ENCODE measurements at regions not wholly inside any gene's neighbourhood (a gene's known extent, or its start where the extent isn't known, plus 50 kb on each side); places are given as distances from the start of the nearest gene placed in this dataset.

DNA sequence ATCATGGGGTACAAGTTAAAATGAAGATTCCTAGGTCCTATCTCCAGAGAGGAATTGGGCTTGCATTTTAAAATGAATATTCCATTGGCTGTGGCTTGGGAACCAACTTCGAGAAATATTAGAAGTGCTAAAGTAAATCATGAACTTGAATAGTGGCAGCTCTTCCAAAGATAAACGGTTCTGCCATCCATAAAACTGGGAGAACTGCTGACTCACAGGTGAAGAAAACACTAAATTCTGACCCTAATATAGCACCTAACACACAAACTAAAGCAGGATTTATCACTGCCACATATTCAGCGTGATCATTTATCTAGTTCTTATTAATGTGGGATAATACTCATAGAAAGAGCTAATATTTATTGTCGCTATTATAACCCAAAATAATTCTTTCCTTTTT lies 508.1 kb upstream of the ID4 start:
- no peaks in the 10 kb centered on the region for H3K36me3 ChIP-seq
- intact Hi-C loops (cut with DNase I), result no loop called here
- TF ChIP-seq, protein P1, sequence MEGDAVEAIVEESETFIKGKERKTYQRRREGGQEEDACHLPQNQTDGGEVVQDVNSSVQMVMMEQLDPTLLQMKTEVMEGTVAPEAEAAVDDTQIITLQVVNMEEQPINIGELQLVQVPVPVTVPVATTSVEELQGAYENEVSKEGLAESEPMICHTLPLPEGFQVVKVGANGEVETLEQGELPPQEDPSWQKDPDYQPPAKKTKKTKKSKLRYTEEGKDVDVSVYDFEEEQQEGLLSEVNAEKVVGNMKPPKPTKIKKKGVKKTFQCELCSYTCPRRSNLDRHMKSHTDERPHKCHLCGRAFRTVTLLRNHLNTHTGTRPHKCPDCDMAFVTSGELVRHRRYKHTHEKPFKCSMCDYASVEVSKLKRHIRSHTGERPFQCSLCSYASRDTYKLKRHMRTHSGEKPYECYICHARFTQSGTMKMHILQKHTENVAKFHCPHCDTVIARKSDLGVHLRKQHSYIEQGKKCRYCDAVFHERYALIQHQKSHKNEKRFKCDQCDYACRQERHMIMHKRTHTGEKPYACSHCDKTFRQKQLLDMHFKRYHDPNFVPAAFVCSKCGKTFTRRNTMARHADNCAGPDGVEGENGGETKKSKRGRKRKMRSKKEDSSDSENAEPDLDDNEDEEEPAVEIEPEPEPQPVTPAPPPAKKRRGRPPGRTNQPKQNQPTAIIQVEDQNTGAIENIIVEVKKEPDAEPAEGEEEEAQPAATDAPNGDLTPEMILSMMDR (IDR thresholded peaks at IDR 0.05), result no peak
- DNase-seq, result no peak
- H3K4me3 ChIP-seq, result no peak overlapping the region
- H3K9me3 ChIP-seq, result no peaks in the 10 kb centered on the region
- H3K4me1 ChIP-seq, result no peaks in the 10 kb centered on the region
- H3K27me3 ChIP-seq, result no peaks in the 10 kb centered on the region
- no peak overlapping the region for H3K27ac ChIP-seq
- ATAC-seq, result no peak

DNA sequence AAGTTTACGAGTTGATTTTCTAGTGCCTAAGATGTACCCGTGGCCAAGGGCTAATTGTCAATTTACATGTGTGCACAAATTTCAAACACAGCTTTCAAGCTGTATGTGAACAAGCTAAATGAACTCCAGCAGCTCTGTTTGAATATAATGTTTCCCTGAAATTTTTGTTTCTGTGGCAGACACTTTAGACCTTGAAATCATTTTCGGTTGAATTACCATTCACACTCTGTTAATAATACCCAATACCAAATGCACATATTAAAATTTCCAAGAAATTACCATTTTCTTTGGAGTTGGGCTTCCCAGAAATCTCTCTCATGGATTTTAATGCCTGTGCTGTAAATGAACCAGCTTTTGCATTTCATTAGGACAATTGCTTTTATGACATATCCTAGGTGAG lies 506.1 kb upstream of the ID4 start:
- H3K9me3 ChIP-seq, result no peaks in the 10 kb centered on the region
- no peak overlapping the region for H3K27ac ChIP-seq
- no peaks in the 10 kb centered on the region for H3K36me3 ChIP-seq
- TF ChIP-seq, protein P1 (IDR thresholded peaks at IDR 0.05), result no peak
- DNase-seq (no peak), ATAC-seq (no peak)
- intact Hi-C loops (cut with DNase I), result no loop called here
- no peak overlapping the region for H3K4me3 ChIP-seq
- no peaks in the 10 kb centered on the region for H3K4me1 ChIP-seq
- H3K27me3 ChIP-seq, result no peaks in the 10 kb centered on the region

DNA sequence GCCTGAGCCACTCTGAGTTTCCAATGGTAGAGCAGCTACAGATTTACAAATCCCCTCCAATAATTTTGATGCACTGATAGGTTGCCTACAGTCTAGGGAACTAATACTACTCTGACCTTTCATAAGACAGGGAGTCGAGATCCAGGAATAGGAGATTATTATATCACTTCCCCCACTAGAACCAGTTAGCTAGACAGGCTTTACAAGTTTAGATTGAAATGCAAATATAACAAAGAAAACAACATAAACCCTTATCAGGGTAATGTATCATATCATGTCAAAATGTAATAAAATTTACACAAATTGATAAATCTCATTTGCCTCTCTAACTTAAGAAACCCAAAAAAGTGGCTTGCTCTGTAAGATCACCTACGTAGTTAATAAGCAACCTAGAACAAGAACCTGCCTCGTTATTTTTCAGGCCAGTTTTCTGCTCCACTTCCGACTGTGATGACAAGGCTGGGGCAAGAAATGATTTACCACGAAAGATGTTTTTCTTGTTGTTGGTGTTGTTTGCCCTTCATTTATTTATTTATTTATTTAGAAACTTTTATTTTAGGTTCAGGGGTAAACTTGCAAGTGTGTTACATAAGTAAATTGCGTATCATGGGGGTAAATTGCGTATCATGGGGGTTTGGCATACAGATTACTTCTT lies 504.2 kb upstream of the ID4 start:
- intact Hi-C loops (cut with DNase I), result no loop called here
- Histone ChIP-seq H3K27ac (no peak overlapping the region), H3K27me3 (no peaks in the 10 kb centered on the region), H3K4me1 (no peaks in the 10 kb centered on the region), H3K9me3 (no peaks in the 10 kb centered on the region), H3K36me3 (no peaks in the 10 kb centered on the region), H3K4me3 (no peak overlapping the region)
- TF ChIP-seq, protein P1 (IDR thresholded peaks at IDR 0.05), result no peak
- ATAC-seq (no peak), DNase-seq (no peak)

DNA sequence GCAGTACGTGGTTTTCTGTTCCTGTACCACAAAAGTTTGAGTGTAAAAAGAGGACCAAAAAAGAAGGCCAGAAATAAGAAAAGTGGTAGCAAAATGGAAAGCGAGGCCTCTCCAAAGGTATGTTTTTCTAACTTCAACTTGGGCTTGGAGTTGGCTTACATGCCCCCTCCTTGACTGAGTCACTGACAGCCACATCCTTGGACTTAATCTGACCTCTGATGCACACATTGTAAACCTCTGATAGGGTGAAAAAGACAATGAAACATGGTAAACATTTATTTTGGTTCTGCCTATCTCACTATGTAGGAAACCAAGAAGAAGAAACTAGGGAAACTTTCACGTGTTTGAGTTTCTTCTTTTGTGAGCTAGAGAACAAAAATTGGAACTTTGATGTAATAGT lies 503.2 kb upstream of the ID4 start:
- Histone ChIP-seq H3K9me3 (no peaks in the 10 kb centered on the region), H3K4me3 (no peak overlapping the region), H3K36me3 (no peaks in the 10 kb centered on the region), H3K27ac (no peak overlapping the region), H3K4me1 (no peaks in the 10 kb centered on the region), H3K27me3 (no peaks in the 10 kb centered on the region)
- DNase-seq, result no peak
- ATAC-seq, result no peak
- TF ChIP-seq, protein P1 (IDR thresholded peaks at IDR 0.05), result no peak
- intact Hi-C loops (cut with DNase I), result no loop called here

DNA sequence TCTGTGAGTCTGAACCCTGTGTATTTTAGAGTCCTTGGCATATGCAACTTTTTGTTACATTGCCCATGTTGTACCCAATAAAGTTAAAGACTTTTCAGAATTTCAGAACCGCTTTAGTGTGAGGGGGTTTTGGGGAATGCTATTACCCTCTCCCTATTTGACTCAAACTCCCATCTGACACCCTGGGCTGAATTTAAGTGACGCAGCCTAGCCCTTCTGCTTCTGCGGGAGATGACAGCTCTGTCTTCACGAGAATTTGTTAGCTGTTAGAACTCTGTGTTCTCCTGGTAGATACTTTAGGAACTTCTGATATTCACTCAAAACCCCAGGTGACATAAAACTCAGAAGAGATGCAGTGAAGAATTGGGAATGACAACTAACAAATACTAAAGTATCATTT lies 500.6 kb upstream of the ID4 start:
- Histone ChIP-seq H3K27me3 (no peaks in the 10 kb centered on the region), H3K4me1 (no peaks in the 10 kb centered on the region), H3K36me3 (no peaks in the 10 kb centered on the region), H3K9me3 (no peaks in the 10 kb centered on the region), H3K27ac (no peak overlapping the region), H3K4me3 (no peak overlapping the region)
- ATAC-seq, result no peak
- no peak for DNase-seq
- intact Hi-C loops (cut with DNase I), result no loop called here
- TF ChIP-seq, protein P1 (IDR thresholded peaks at IDR 0.05), result no peak

DNA sequence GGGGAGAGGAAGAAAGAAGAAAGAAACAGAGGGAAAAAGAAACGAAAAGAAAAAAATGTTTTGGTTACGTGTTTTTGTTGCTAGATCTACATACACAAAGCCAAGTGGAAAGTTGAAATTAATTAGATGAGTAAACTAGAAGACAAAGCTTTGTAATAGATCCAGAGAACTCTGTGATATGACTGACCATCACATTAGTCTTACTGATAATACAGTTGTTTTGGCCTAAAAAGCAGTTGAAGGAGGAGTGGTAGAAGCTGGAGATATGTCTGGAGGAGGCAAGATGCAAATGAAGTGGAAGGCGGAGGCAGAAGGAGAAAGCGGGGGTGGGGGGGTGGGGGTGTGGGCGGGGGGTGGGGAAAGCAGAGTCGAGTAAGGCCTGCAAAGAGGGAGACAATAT lies 500.1 kb upstream of the ID4 start:
- H3K36me3 ChIP-seq, result no peaks in the 10 kb centered on the region
- TF ChIP-seq, protein P1 (IDR thresholded peaks at IDR 0.05), result no peak
- no peak overlapping the region for H3K4me3 ChIP-seq
- H3K9me3 ChIP-seq, result no peaks in the 10 kb centered on the region
- intact Hi-C loops (cut with DNase I), result no loop called here
- H3K27me3 ChIP-seq, result no peaks in the 10 kb centered on the region
- ATAC-seq, result no peak
- DNase-seq, result no peak
- H3K4me1 ChIP-seq, result no peaks in the 10 kb centered on the region
- H3K27ac ChIP-seq, result no peak overlapping the region
